Neural cell (in vitro differentiated cells): ENCODE measurements at regions not wholly inside any gene's neighbourhood (a gene's known extent, or its start where the extent isn't known, plus 50 kb on each side); places are given as distances from the start of the nearest gene placed in this dataset.

Experiments
- H2AFZ ChIP-seq: fragments of 200-600, 300-800 bp; sonication (generic), shearing (Covaris generic); 2 replicates; pipeline ENCODE4 v1.6.0; 2014; ENCODE audit warnings: low read depth, mild to moderate bottlenecking, antibody characterized with exemption, low read length, moderate library complexity
- H3F3A ChIP-seq: fragments of 200-600 bp; shearing (Covaris generic); 2 replicates; pipeline ENCODE4 v1.6.1; 2016; ENCODE audit warnings: mild to moderate bottlenecking, moderate library complexity, mixed read lengths, antibody characterized with exemption, low read length; ENCODE audit not compliant: insufficient read depth, poor library complexity, severe bottlenecking
- H3K27ac ChIP-seq: fragments of 200-600, 300-800 bp; sonication (generic), shearing (Covaris generic); 2 replicates; pipeline ENCODE4 v1.5.1; 2014; ENCODE audit warnings: mild to moderate bottlenecking, low read length, moderate library complexity
- H3K27me3 ChIP-seq: fragments of 300-800, 200-600 bp; sonication (generic), shearing (Covaris generic); 2 replicates; pipeline ENCODE4 v1.6.0; 2014; ENCODE audit warnings: mild to moderate bottlenecking, low read depth, low read length, moderate library complexity; ENCODE audit not compliant: insufficient read depth
- H3K36me3 ChIP-seq: fragments of 300-800, 200-600 bp; sonication (generic), shearing (Covaris generic); 2 replicates; pipeline ENCODE4 v1.5.1; 2014; ENCODE audit warnings: mild to moderate bottlenecking, antibody characterized with exemption, low read length, moderate library complexity; ENCODE audit not compliant: insufficient read depth
- H3K4me2 ChIP-seq: fragments of 300-800, 200-600 bp; sonication (generic), shearing (Covaris generic); 2 replicates; pipeline ENCODE4 v1.6.0; 2014; ENCODE audit warnings: mild to moderate bottlenecking, low read length
- H3K4me3 ChIP-seq: fragments of 300-800, 200-600 bp; sonication (generic), shearing (Covaris generic); 2 replicates; pipeline ENCODE4 v1.5.1; 2014; ENCODE audit warnings: mild to moderate bottlenecking, low read length, moderate library complexity
- H3K79me2 ChIP-seq: fragments of 200-600 bp; shearing (Covaris generic); replicated peaks from 2 replicates; pipeline ENCODE4 v1.6.0; 2014; ENCODE audit warnings: mild to moderate bottlenecking, low read length, moderate library complexity; ENCODE audit not compliant: insufficient read depth
- H3K9ac ChIP-seq: fragments of 300-800, 200-600 bp; sonication (generic), shearing (Covaris generic); 2 replicates; pipeline ENCODE4 v1.6.1; 2016; ENCODE audit warnings: mild to moderate bottlenecking, low read length, mixed read lengths
- H3K9me2 ChIP-seq: fragments of 200-600 bp; shearing (Covaris generic); 2 replicates; pipeline ENCODE4 v1.6.1; 2016; ENCODE audit warnings: mild to moderate bottlenecking, low read length, mixed read lengths; ENCODE audit not compliant: insufficient read depth
- H3K9me3 ChIP-seq: fragments of 200-600, 300-800 bp; sonication (generic), shearing (Covaris generic); 2 replicates; pipeline ENCODE4 v1.6.1; 2016; ENCODE audit warnings: mild to moderate bottlenecking, mixed run types, low read length, moderate library complexity, mixed read lengths
- H4K20me1 ChIP-seq: fragments of 200-600 bp; shearing (Covaris generic); 2 replicates; pipeline ENCODE4 v1.6.1; 2016; ENCODE audit warnings: mild to moderate bottlenecking, mixed run types; ENCODE audit not compliant: insufficient read depth
- CTCF ChIP-seq: fragments of 450-650 bp; IDR thresholded peaks from 2 replicates; pipeline ENCODE4 v1.5.1; 2014; ENCODE audit warnings: antibody characterized with exemption, mild to moderate bottlenecking, moderate library complexity; ENCODE audit not compliant: poor library complexity, severe bottlenecking
- EP300 ChIP-seq: fragments of 450-650 bp; conservative IDR thresholded peaks from 2 replicates; pipeline ENCODE4 v1.6.1; 2014; ENCODE audit warnings: antibody characterized with exemption, mild to moderate bottlenecking, moderate library complexity; ENCODE audit not compliant: poor library complexity, severe bottlenecking
- EZH2 ChIP-seq: fragments of 200-600, 300-800 bp; shearing (Covaris generic), sonication (generic); IDR thresholded peaks from 2 replicates; pipeline ENCODE4 v1.6.1; 2014; ENCODE audit warnings: antibody characterized with exemption, low read length, borderline replicate concordance, mild to moderate bottlenecking; ENCODE audit not compliant: insufficient read depth, poor library complexity, severe bottlenecking
- MXI1 ChIP-seq: fragments of 450-650 bp; conservative IDR thresholded peaks from 2 replicates; pipeline ENCODE4 v1.6.1; 2014; ENCODE audit warnings: antibody characterized with exemption, mild to moderate bottlenecking; ENCODE audit not compliant: poor library complexity, severe bottlenecking
- POLR2AphosphoS5 ChIP-seq: IDR thresholded peaks from 2 replicates; pipeline ENCODE4 v1.6.1; 2012
- RAD21 ChIP-seq: fragments of 450-650 bp; conservative IDR thresholded peaks from 2 replicates; pipeline ENCODE4 v1.6.1; 2014; ENCODE audit warnings: antibody characterized with exemption, mild to moderate bottlenecking, moderate library complexity
- SMC3 ChIP-seq: fragments of 450-650 bp; conservative IDR thresholded peaks from 2 replicates; pipeline ENCODE4 v1.6.1; 2014; ENCODE audit warnings: antibody characterized with exemption, mild to moderate bottlenecking, moderate library complexity; ENCODE audit not compliant: poor library complexity
- TAF1 ChIP-seq: IDR thresholded peaks from 2 replicates; pipeline ENCODE4 v1.6.1; 2012; ENCODE audit warnings: low read depth
- TF ChIP-seq, protein P1 (sequence below): IDR thresholded peaks from 2 replicates; pipeline ENCODE4 v1.6.1; 2012; ENCODE audit warnings: borderline replicate concordance

DNA sequence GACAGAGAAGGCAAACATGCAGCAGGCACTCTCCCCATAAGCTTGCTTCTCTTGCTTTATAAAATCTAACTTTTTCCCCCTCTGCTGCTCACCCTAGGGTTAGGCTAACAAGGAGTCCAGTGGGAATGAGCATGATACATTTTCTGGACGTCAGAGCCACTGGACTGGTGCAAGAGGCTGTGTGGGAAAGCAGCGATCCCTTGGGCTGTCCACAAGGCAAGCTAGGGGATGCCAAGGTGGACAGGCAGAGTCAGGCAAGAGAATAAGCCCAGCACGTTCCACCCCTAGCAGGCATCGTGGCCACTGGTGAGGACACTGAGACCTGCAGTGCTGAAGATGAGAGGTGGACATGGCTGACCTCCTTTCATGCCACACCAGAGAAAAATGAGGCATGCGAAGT is 290.9 kb upstream of the ZMIZ1 start:
- no peak overlapping the region for H3K9ac ChIP-seq
- H3K79me2 ChIP-seq, result no peaks in the 10 kb centered on the region
- H4K20me1 ChIP-seq, result no peaks in the 10 kb centered on the region
- no peak for TF ChIP-seq TAF1
- no peaks in the 10 kb centered on the region for H3K9me3 ChIP-seq
- no peaks in the 10 kb centered on the region for H3K9me2 ChIP-seq
- no peaks in the 10 kb centered on the region for H3F3A ChIP-seq
- no peak overlapping the region for H3K27ac ChIP-seq
- H3K36me3 ChIP-seq, result no peaks in the 10 kb centered on the region
- no peak overlapping the region for H3K4me2 ChIP-seq
- no peak overlapping the region for H2AFZ ChIP-seq
- H3K27me3 ChIP-seq, result no peaks in the 10 kb centered on the region
- H3K4me3 ChIP-seq, result no peak overlapping the region

GRCh38 chr10:78778444-78779338 is 290.1 kb upstream of the ZMIZ1 start:
- Histone ChIP-seq H3K27me3 (no peaks in the 10 kb centered on the region), H3K27ac (no peak overlapping the region), H3K4me2 (no peak overlapping the region), H3K4me3 (no peak overlapping the region), H3K36me3 (no peaks in the 10 kb centered on the region), H3K9me3 (no peaks in the 10 kb centered on the region), H4K20me1 (no peaks in the 10 kb centered on the region), H3K9me2 (no peaks in the 10 kb centered on the region), H3K9ac (no peak overlapping the region), H3F3A (no peaks in the 10 kb centered on the region), H3K79me2 (no peaks in the 10 kb centered on the region), H2AFZ (no peak overlapping the region)
- TF ChIP-seq EP300 (no peak), EZH2 (no peak), CTCF (no peak), SMC3 (no peak), TAF1 (no peak), MXI1 (no peak), POLR2AphosphoS5 (no peak), RAD21 (no peak)
- TF ChIP-seq, protein P1, sequence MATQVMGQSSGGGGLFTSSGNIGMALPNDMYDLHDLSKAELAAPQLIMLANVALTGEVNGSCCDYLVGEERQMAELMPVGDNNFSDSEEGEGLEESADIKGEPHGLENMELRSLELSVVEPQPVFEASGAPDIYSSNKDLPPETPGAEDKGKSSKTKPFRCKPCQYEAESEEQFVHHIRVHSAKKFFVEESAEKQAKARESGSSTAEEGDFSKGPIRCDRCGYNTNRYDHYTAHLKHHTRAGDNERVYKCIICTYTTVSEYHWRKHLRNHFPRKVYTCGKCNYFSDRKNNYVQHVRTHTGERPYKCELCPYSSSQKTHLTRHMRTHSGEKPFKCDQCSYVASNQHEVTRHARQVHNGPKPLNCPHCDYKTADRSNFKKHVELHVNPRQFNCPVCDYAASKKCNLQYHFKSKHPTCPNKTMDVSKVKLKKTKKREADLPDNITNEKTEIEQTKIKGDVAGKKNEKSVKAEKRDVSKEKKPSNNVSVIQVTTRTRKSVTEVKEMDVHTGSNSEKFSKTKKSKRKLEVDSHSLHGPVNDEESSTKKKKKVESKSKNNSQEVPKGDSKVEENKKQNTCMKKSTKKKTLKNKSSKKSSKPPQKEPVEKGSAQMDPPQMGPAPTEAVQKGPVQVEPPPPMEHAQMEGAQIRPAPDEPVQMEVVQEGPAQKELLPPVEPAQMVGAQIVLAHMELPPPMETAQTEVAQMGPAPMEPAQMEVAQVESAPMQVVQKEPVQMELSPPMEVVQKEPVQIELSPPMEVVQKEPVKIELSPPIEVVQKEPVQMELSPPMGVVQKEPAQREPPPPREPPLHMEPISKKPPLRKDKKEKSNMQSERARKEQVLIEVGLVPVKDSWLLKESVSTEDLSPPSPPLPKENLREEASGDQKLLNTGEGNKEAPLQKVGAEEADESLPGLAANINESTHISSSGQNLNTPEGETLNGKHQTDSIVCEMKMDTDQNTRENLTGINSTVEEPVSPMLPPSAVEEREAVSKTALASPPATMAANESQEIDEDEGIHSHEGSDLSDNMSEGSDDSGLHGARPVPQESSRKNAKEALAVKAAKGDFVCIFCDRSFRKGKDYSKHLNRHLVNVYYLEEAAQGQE, result no peak
